Ovary (tissue), 3 donors: ENCODE measurements at regions not wholly inside any gene's neighbourhood (a gene's known extent, or its start where the extent isn't known, plus 50 kb on each side); places are given as distances from the start of the nearest gene placed in this dataset.

ENCODE experiments used
- CTCF ChIP-seq, 3 donors: fragments of 450-650 bp in 2 of 3; fragments of 200-600 bp in 1 of 3; IDR thresholded peaks; one replicate each; pipeline versions ENCODE4 v1.5.1 to v1.8.0; 2016 to 2022; ENCODE audit warnings: antibody characterized with exemption in 3 of 3, mild to moderate bottlenecking in 1 of 3
- EP300 ChIP-seq: sonication (generic); formaldehyde crosslinking; IDR thresholded peaks from one replicate; pipeline ENCODE4 v1.6.1; 2017; ENCODE audit warnings: antibody characterized with exemption
- POLR2A ChIP-seq: fragments of 450-650 bp; IDR thresholded peaks from one replicate; pipeline ENCODE4 v1.6.1; 2017; ENCODE audit warnings: antibody characterized with exemption, mild to moderate bottlenecking, moderate library complexity
- donor health status: DM: no; HTN: no; CAD: no.

GRCh38 chr5:135150767-135151166 lies 116.7 kb upstream of the PITX1 start:
- TF ChIP-seq POLR2A = no peak
- no peak for TF ChIP-seq EP300
- no peak for TF ChIP-seq CTCF (IDR thresholded peaks at IDR 0.05)
